Trophoblast cell (in vitro differentiated cells and primary cell): ENCODE measurements at regions not wholly inside any gene's neighbourhood (a gene's known extent, or its start where the extent isn't known, plus 50 kb on each side); places are given as distances from the start of the nearest gene placed in this dataset.
"Not testable (repeated sequence)": the region's sequence is repeated elsewhere in the genome, so short reads cannot be mapped to it uniquely, and the experiment has no call there.

Experiments used
- DNase-seq, 2 donors: peaks; one replicate each; pipeline ENCODE4 v3.0.0-alpha.2; 2016
- H2AFZ ChIP-seq: 2 replicates; pipeline ENCODE4 v1.6.1; 2013; ENCODE audit warnings: low read length, moderate library complexity, mild to moderate bottlenecking; ENCODE audit not compliant: insufficient read depth, poor library complexity
- H2AK5ac ChIP-seq: 2 replicates; pipeline ENCODE4 v1.6.1; 2013; ENCODE audit warnings: mild to moderate bottlenecking, low read length
- H2BK120ac ChIP-seq: 2 replicates; pipeline ENCODE4 v1.6.1; 2013; ENCODE audit warnings: low read length, mild to moderate bottlenecking, moderate library complexity; ENCODE audit not compliant: insufficient read depth, poor library complexity
- H2BK12ac ChIP-seq: 2 replicates; pipeline ENCODE4 v1.6.1; 2013; ENCODE audit warnings: mild to moderate bottlenecking, low read length, moderate library complexity
- H2BK5ac ChIP-seq: 2 replicates; pipeline ENCODE4 v1.6.1; 2013; ENCODE audit warnings: low read length, low read depth, moderate library complexity, mild to moderate bottlenecking; ENCODE audit not compliant: poor library complexity
- H3K14ac ChIP-seq: 2 replicates; pipeline ENCODE4 v1.6.1; 2013; ENCODE audit warnings: mild to moderate bottlenecking, low read length
- H3K18ac ChIP-seq: 2 replicates; pipeline ENCODE4 v1.6.1; 2013; ENCODE audit warnings: mild to moderate bottlenecking, low read length
- H3K23ac ChIP-seq: 2 replicates; pipeline ENCODE4 v1.6.1; 2013; ENCODE audit warnings: low read length
- H3K27ac ChIP-seq: 2 replicates; pipeline ENCODE4 v1.5.1; 2013; ENCODE audit warnings: low read depth, mild to moderate bottlenecking, inconsistent platforms, low read length, moderate library complexity
- H3K27me3 ChIP-seq: 2 replicates; pipeline ENCODE4 v1.6.1; 2013; ENCODE audit warnings: inconsistent platforms, mild to moderate bottlenecking, low read length, moderate library complexity; ENCODE audit not compliant: insufficient read depth
- H3K36me3 ChIP-seq, 2 experiments: 1 replicate in 1 of 2; 2 replicates in 1 of 2; pipeline ENCODE4 v1.6.1; 2013; ENCODE audit warnings: low read length in 2 of 2, mild to moderate bottlenecking in 2 of 2, moderate library complexity in 1 of 2; ENCODE audit not compliant: insufficient read depth in 2 of 2, control insufficient read depth in 1 of 2
- H3K4ac ChIP-seq: 2 replicates; pipeline ENCODE4 v1.6.1; 2013; ENCODE audit warnings: low read depth, mild to moderate bottlenecking, low read length, moderate library complexity
- H3K4me1 ChIP-seq, 2 experiments: 1 replicate in 1 of 2; 2 replicates in 1 of 2; pipeline ENCODE4 v1.6.1; 2013; ENCODE audit warnings: low read length in 2 of 2, mild to moderate bottlenecking in 2 of 2, moderate library complexity in 1 of 2; ENCODE audit not compliant: insufficient read depth in 2 of 2, control insufficient read depth in 1 of 2
- H3K4me2 ChIP-seq: 2 replicates; pipeline ENCODE4 v1.6.1; 2013; ENCODE audit warnings: inconsistent platforms, mild to moderate bottlenecking, low read length, moderate library complexity
- H3K4me3 ChIP-seq: 2 replicates; pipeline ENCODE4 v1.5.1; 2013; ENCODE audit warnings: mild to moderate bottlenecking, low read depth, low read length, inconsistent platforms
- H3K79me1 ChIP-seq: one replicate; pipeline ENCODE4 v1.6.1; 2013; ENCODE audit warnings: low read length
- H3K79me2 ChIP-seq: 2 replicates; pipeline ENCODE4 v1.6.1; 2013; ENCODE audit warnings: low read length, mild to moderate bottlenecking; ENCODE audit not compliant: control insufficient read depth, insufficient read depth, poor library complexity
- H3K9ac ChIP-seq: 2 replicates; pipeline ENCODE4 v1.6.1; 2013; ENCODE audit warnings: mild to moderate bottlenecking, low read length
- H3K9me3 ChIP-seq: 2 replicates; pipeline ENCODE4 v1.6.1; 2013; ENCODE audit warnings: low read depth, mild to moderate bottlenecking, control low read depth, inconsistent platforms, low read length; ENCODE audit not compliant: insufficient read depth
- H4K12ac ChIP-seq: 2 replicates; pipeline ENCODE4 v1.6.1; 2013; ENCODE audit warnings: low read depth, mild to moderate bottlenecking, low read length, moderate library complexity
- H4K8ac ChIP-seq: 2 replicates; pipeline ENCODE4 v1.6.1; 2013; ENCODE audit warnings: low read depth, mild to moderate bottlenecking, low read length, moderate library complexity
- H4K91ac ChIP-seq: one replicate; pipeline ENCODE4 v1.6.1; 2013; ENCODE audit warnings: low read depth, mild to moderate bottlenecking, low read length, moderate library complexity
- WGBS: extraction: QIAGEN DNeasy Blood & Tissue Kit; methylation state at CpG from one replicate; pipeline ENCODE4 v1.1.7; 2013; ENCODE audit warnings: missing lambda C conversion rate; ENCODE audit not compliant: insufficient read length, insufficient coverage; ENCODE audit errors: extremely low coverage; 5-methylcytosine and 5-hydroxymethylcytosine counted together

DNA sequence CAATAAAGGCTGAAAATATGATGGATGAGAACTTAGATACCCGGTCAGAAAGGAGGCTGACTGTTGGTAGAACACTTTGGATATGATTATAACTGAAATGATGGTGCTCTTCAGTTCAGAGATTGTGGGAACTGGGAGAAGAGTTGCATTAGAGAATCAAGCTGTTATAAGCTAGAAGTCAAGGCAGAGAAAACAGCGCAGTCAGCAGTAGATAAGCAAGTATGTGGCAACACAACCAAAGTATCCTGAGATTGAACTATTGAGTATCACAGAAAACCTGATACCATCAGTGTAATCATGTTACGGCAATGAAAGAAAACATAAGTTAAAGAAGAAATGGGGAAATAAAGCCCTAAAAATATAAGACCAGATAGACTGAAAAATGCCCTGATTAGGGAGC is 633.9 kb upstream of the LRRTM1 start:
- no peak for DNase-seq
- H2AK5ac ChIP-seq: no peak overlapping the region
- H3K18ac ChIP-seq: no peak overlapping the region
- H3K27ac ChIP-seq: no peak overlapping the region
- H3K36me3 ChIP-seq: no peaks in the 10 kb centered on the region
- no peak overlapping the region for H3K9ac ChIP-seq
- H2AFZ ChIP-seq: no peak overlapping the region
- no peak overlapping the region for H3K4me2 ChIP-seq
- H4K91ac ChIP-seq: no peak overlapping the region
- WGBS: no CpG with 5 or more reads among the region's 3 CpGs
- H3K23ac ChIP-seq: no peak overlapping the region
- H2BK5ac ChIP-seq: no peak overlapping the region
- H2BK120ac ChIP-seq: no peak overlapping the region
- H2BK12ac ChIP-seq: no peak overlapping the region
- H3K79me1 ChIP-seq: no peaks in the 10 kb centered on the region
- H3K4me3 ChIP-seq: no peak overlapping the region
- H3K4ac ChIP-seq: no peak overlapping the region
- no peak overlapping the region for H3K14ac ChIP-seq
- no peaks in the 10 kb centered on the region for H3K79me2 ChIP-seq
- H3K27me3 ChIP-seq: no peaks in the 10 kb centered on the region
- H3K9me3 ChIP-seq: no peaks in the 10 kb centered on the region
- H3K4me1 ChIP-seq: no peaks in the 10 kb centered on the region
- no peak overlapping the region for H4K8ac ChIP-seq
- H4K12ac ChIP-seq: no peak overlapping the region

DNA sequence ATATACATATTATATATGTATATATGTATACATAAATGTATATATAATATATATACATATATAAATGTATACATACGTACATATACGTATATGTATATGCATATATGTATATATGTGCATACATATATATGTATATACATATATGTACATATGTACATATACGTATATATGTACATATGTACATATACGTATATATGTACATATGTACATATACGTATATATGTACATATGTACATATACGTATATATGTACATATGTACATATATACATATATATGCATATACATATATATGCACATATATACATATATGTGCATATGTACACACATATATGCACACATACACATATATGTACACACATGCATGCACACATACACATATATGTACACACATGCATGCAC is 627.3 kb upstream of the LRRTM1 start:
- not testable (repeated sequence) for H3K79me2 ChIP-seq, H4K8ac ChIP-seq, H3K36me3 ChIP-seq, H3K79me1 ChIP-seq, H3K4ac ChIP-seq, H3K9me3 ChIP-seq, DNase-seq, H3K4me3 ChIP-seq, H4K12ac ChIP-seq, H3K4me2 ChIP-seq, H4K91ac ChIP-seq, H3K27ac ChIP-seq, H3K14ac ChIP-seq, H2BK12ac ChIP-seq, H3K27me3 ChIP-seq, H2AFZ ChIP-seq, H3K4me1 ChIP-seq, H2BK5ac ChIP-seq, H2AK5ac ChIP-seq, H3K23ac ChIP-seq, H2BK120ac ChIP-seq, H3K18ac ChIP-seq, H3K9ac ChIP-seq
- no CpG with 5 or more reads among the region's 6 CpGs for WGBS

DNA sequence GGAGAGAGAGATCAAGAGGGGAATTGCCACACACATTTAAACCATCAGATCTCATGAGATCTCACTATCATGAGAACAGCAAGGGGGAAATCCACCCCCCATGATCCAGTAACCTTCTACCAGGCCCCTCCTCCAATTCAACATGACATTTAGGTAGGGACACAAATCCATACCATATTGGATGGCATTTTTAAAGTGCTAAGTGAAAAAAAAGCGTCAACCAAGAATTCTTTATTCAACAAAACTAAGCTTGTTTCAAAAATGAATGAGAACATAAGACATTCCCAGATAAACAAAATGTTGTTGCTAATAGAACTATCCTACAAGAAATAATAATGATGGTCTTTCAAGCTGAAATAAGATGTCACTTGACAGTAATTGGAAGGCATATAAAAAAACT is 626.2 kb upstream of the LRRTM1 start:
- DNase-seq: no peak
- Histone ChIP-seq H3K9ac (no peak overlapping the region), H2BK120ac (no peak overlapping the region), H3K27ac (no peak overlapping the region), H3K9me3 (no peaks in the 10 kb centered on the region), H2BK12ac (no peak overlapping the region), H2AFZ (no peak overlapping the region), H3K4me1 (no peaks in the 10 kb centered on the region), H3K4me3 (no peak overlapping the region), H3K4me2 (no peak overlapping the region), H3K14ac (no peak overlapping the region), H3K27me3 (no peaks in the 10 kb centered on the region), H3K18ac (no peak overlapping the region), H2AK5ac (no peak overlapping the region), H3K36me3 (no peaks in the 10 kb centered on the region), H4K91ac (no peak overlapping the region), H2BK5ac (no peak overlapping the region), H3K79me1 (no peaks in the 10 kb centered on the region), H3K23ac (no peak overlapping the region), H4K12ac (no peak overlapping the region), H4K8ac (no peak overlapping the region), H3K79me2 (no peaks in the 10 kb centered on the region), H3K4ac (no peak overlapping the region)
- WGBS: no CpG with 5 or more reads among the region's 1 CpG

DNA sequence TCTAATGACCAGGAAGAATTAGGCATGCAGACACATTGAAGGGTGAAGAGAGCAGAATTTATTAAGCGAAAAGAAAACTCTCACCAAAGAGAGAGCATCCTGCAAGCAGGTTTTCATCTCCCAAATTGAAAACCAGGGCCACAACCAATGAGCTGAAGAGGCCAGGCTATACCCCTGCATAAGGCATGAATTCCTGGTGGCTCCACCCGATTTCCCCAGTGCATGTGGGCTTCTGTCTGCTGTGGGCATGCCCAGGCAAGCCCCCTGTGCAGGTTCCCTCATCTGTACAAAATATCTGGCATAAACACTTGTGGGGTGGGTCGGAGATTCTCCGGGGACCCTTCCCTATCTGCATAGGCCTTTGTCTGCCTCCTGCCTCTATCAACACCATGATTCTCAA is 621.6 kb upstream of the LRRTM1 start:
- no peak overlapping the region for H3K27ac ChIP-seq
- no peaks in the 10 kb centered on the region for H3K27me3 ChIP-seq
- H3K79me1 ChIP-seq: no peaks in the 10 kb centered on the region
- H2BK12ac ChIP-seq: no peak overlapping the region
- H4K12ac ChIP-seq: no peak overlapping the region
- H2BK120ac ChIP-seq: no peak overlapping the region
- H3K14ac ChIP-seq: no peak overlapping the region
- H3K4me2 ChIP-seq: no peak overlapping the region
- no peaks in the 10 kb centered on the region for H3K9me3 ChIP-seq
- no peak overlapping the region for H3K18ac ChIP-seq
- no peak overlapping the region for H2AFZ ChIP-seq
- no peak overlapping the region for H2BK5ac ChIP-seq
- H3K36me3 ChIP-seq: no peaks in the 10 kb centered on the region
- no peak overlapping the region for H2AK5ac ChIP-seq
- WGBS: no CpG with 5 or more reads among the region's 4 CpGs
- H4K91ac ChIP-seq: no peak overlapping the region
- no peaks in the 10 kb centered on the region for H3K4me1 ChIP-seq
- no peak overlapping the region for H3K4me3 ChIP-seq
- H3K23ac ChIP-seq: no peak overlapping the region
- no peak overlapping the region for H4K8ac ChIP-seq
- H3K4ac ChIP-seq: no peak overlapping the region
- no peak overlapping the region for H3K9ac ChIP-seq
- H3K79me2 ChIP-seq: no peaks in the 10 kb centered on the region
- DNase-seq: no peak
